ENCODE measurements at regions not wholly inside any gene's neighbourhood (a gene's known extent, or its start where the extent isn't known, plus 50 kb on each side); places are given as distances from the start of the nearest gene placed in this dataset.

DNA sequence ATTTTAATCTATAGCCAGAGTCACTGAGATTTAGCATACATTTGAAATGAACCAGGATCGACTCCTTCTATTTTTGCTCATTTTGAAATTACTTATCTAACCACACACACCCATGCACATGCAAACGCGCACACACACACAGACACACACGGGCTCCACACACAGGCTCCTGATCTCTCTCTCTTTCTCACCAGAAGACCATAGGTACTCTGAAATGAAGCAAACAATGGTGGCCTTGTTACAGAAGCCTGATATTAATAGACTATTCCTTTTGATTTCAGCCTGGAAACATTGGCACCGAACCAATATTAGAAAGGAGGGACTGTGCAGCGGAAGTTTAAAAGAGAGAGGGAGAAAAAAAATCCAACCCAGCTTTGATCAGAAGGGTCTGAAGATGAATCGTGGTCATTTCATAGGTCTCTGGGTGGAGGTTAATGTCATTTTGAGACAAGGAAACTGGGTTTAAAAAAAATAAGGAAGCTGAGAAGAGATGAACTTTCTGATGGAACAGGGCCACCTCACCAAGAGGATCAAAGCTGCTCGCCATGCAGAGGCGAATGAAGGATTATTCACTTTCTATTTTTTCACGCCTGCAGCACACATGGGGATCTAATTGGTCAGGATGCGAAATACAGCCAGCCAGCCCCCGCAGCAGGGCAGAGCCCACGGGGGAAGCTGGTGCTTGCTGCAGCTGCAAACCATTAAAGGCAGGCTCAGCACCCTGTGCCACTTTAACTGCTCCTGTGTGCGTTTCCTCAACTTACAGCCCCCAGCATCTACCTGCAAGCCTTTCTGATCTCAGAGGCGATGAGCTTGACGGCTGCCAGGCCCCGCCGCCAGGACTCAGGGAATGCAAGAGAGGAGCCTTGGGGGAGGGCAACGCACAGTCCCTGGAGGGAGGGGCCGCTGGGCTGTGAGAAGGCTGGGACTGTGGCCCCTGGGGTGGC is 88.8 kb downstream of the HES1 start:
- H3K36me3 ChIP-seq = no peaks in the 10 kb centered on the region
- peak overlapping the region; percentile 13 to 77 (median 59); a peak in 21 of 22 replicates for H3K4me2 ChIP-seq

GRCh38 chr3:194225418-194225812 is 89.5 kb downstream of the HES1 start:
- peak overlapping the region; percentile 13 to 77 (median 59); a peak in 19 of 22 replicates for H3K4me2 ChIP-seq

More for the DNA sequence above, 88.8 kb downstream of the HES1 start:
- Histone ChIP-seq H3K4me1 (peaks cover 14 to 27% (median 18%) of the 10 kb centered on the region in 10 experiments; a peak in 19 of 20 replicates), H3K9ac (no peak overlapping the region), H4K20me1 (no peaks in the 10 kb centered on the region), H3K27me3 (no peaks in the 10 kb centered on the region; a peak in 1 of 22 replicates), H3K4me3 (no peak overlapping the region), H3K9me3 (replicated peaks in 1 of 11) (peaks cover 0 to 9% (median 0%) of the 10 kb centered on the region in 11 experiments; a peak in 1 of 22 replicates), H3K27ac (no peak overlapping the region)
- no peak for TF ChIP-seq Cebpa-rat (IDR thresholded peaks at IDR 0.05)

DNA sequence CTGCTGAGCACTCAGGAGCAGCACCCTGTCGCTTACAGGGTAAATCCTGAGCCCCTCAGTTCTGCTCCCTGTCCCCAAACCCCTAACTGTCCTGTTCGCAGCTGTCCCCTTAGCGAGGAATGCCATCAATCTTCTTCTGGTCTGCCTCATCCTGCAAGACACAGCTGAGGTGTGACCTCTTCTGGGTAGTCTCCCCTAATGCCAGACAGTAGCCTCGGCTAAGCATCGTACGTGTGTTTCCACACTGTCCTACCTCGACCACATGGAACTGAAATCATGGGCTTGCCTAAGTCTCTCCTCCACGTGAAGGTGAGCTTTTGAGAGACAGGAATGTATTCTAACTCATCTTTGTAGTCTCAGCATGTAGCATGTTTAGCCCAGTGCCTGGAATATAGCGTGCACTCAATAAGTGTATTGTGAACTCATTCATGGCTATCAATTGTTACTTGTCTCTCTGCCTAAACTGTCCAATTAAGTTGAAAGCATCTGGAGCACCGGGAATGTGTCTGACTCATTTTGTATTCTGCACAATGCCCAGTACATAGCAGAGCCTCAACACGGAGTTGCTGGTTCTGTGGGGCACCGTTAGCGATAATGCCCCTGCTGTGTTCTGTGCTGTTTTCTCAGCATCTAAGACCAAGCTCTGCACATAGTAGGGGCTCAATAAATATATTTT is 90.2 kb downstream of the HES1 start:
- Histone ChIP-seq H3K27me3 (no peaks in the 10 kb centered on the region; a peak in 1 of 22 replicates), H3K4me2 (no peak overlapping the region), H4K20me1 (no peaks in the 10 kb centered on the region), H3K27ac (no peak overlapping the region), H3K4me3 (no peak overlapping the region), H3K36me3 (no peaks in the 10 kb centered on the region), H3K9ac (no peak overlapping the region), H3K4me1 (peaks cover 14 to 26% (median 17%) of the 10 kb centered on the region in 10 experiments; a peak in 19 of 20 replicates), H3K9me3 (replicated peaks in 1 of 11) (peaks cover 0 to 9% (median 0%) of the 10 kb centered on the region in 11 experiments; a peak in 1 of 22 replicates)
- TF ChIP-seq Cebpa-rat (IDR thresholded peaks at IDR 0.05) = no peak

More at GRCh38 chr3:194225418-194225812, 89.5 kb downstream of the HES1 start:
- H3K27me3 ChIP-seq = no peaks in the 10 kb centered on the region; a peak in 1 of 22 replicates
- H3K4me1 ChIP-seq = peaks cover 14 to 27% (median 18%) of the 10 kb centered on the region in 10 experiments; a peak in 19 of 20 replicates
- no peak overlapping the region for H3K4me3 ChIP-seq
- no peak overlapping the region for H3K9ac ChIP-seq
- H3K9me3 ChIP-seq (replicated peaks in 1 of 11) = peaks cover 0 to 9% (median 0%) of the 10 kb centered on the region in 11 experiments; a peak in 1 of 22 replicates
- no peaks in the 10 kb centered on the region for H3K36me3 ChIP-seq
- H4K20me1 ChIP-seq = no peaks in the 10 kb centered on the region
- no peak overlapping the region for H3K27ac ChIP-seq
- TF ChIP-seq Cebpa-rat (IDR thresholded peaks at IDR 0.05) = no peak

- H3K4me2 ChIP-seq = no peak overlapping the region
- H3K27ac ChIP-seq = no peak overlapping the region
- H3K4me3 ChIP-seq = no peak overlapping the region
- TF ChIP-seq Cebpa-rat (IDR thresholded peaks at IDR 0.05) = peak in 1 of 11 experiments; percentile 64; a peak in 2 of 22 replicates
- H3K36me3 ChIP-seq = no peaks in the 10 kb centered on the region
- no peaks in the 10 kb centered on the region for H4K20me1 ChIP-seq
- H3K9ac ChIP-seq = no peak overlapping the region
- no peaks in the 10 kb centered on the region for H3K27me3 ChIP-seq
- no peaks in the 10 kb centered on the region for H3K4me1 ChIP-seq
- peaks cover 0 to 12% (median 7%) of the 10 kb centered on the region in 11 experiments; a peak in 9 of 22 replicates for H3K9me3 ChIP-seq (replicated peaks in 1 of 11)
Measured at GRCh38 chr3:194231929-194232832, 96.2 kb downstream of the HES1 start.

GRCh38 chr3:194233150-194233549 is 97.2 kb downstream of the HES1 start:
- Histone ChIP-seq H3K4me1 (no peaks in the 10 kb centered on the region), H3K27me3 (no peaks in the 10 kb centered on the region), H3K4me2 (no peak overlapping the region), H3K9me3 (replicated peaks in 1 of 11) (peaks cover 0 to 13% (median 9%) of the 10 kb centered on the region in 11 experiments; a peak in 9 of 22 replicates), H3K4me3 (no peak overlapping the region), H4K20me1 (no peaks in the 10 kb centered on the region), H3K9ac (no peak overlapping the region), H3K36me3 (no peaks in the 10 kb centered on the region), H3K27ac (no peak overlapping the region)
- TF ChIP-seq Cebpa-rat (IDR thresholded peaks at IDR 0.05) = no peak

GRCh38 chr3:194235160-194235559 is 99.2 kb downstream of the HES1 start:
- TF ChIP-seq Cebpa-rat (IDR thresholded peaks at IDR 0.05) = no peak

GRCh38 chr3:194237110-194237509 is 101.2 kb downstream of the HES1 start:
- Histone ChIP-seq H3K4me1 (no peaks in the 10 kb centered on the region), H3K4me2 (no peak overlapping the region), H3K27ac (no peak overlapping the region), H3K27me3 (no peaks in the 10 kb centered on the region), H3K36me3 (no peaks in the 10 kb centered on the region), H3K4me3 (no peak overlapping the region), H3K9me3 (replicated peaks in 1 of 11) (peaks cover 0 to 13% (median 9%) of the 10 kb centered on the region in 11 experiments; a peak in 9 of 22 replicates), H3K9ac (no peak overlapping the region), H4K20me1 (no peaks in the 10 kb centered on the region)
- TF ChIP-seq Cebpa-rat (IDR thresholded peaks at IDR 0.05) = no peak

More at GRCh38 chr3:194235160-194235559, 99.2 kb downstream of the HES1 start:
- no peak overlapping the region for H3K4me2 ChIP-seq
- H3K9me3 ChIP-seq (replicated peaks in 1 of 11) = peaks cover 0 to 13% (median 9%) of the 10 kb centered on the region in 11 experiments; a peak in 9 of 22 replicates
- no peak overlapping the region for H3K27ac ChIP-seq
- no peak overlapping the region for H3K9ac ChIP-seq
- H3K36me3 ChIP-seq = no peaks in the 10 kb centered on the region
- H3K4me1 ChIP-seq = no peaks in the 10 kb centered on the region
- H3K27me3 ChIP-seq = no peaks in the 10 kb centered on the region
- no peaks in the 10 kb centered on the region for H4K20me1 ChIP-seq
- no peak overlapping the region for H3K4me3 ChIP-seq

GRCh38 chr3:194240766-194241165 is 104.8 kb downstream of the HES1 start:
- H3K9me3 ChIP-seq (replicated peaks in 1 of 11) = peaks cover 0 to 13% (median 9%) of the 10 kb centered on the region in 11 experiments; a peak in 9 of 22 replicates
- no peak overlapping the region for H3K4me3 ChIP-seq
- no peaks in the 10 kb centered on the region for H3K27me3 ChIP-seq
- no peaks in the 10 kb centered on the region for H3K36me3 ChIP-seq
- no peak overlapping the region for H3K9ac ChIP-seq
- peaks cover 0 to 4% (median 3%) of the 10 kb centered on the region in 10 experiments; a peak in 16 of 20 replicates for H3K4me1 ChIP-seq
- no peak overlapping the region for H3K27ac ChIP-seq
- TF ChIP-seq Cebpa-rat (IDR thresholded peaks at IDR 0.05) = no peak
- no peak overlapping the region for H3K4me2 ChIP-seq
- H4K20me1 ChIP-seq = no peaks in the 10 kb centered on the region
